Osteocyte (in vitro differentiated cells): ENCODE measurements at regions not wholly inside any gene's neighbourhood (a gene's known extent, or its start where the extent isn't known, plus 50 kb on each side); places are given as distances from the start of the nearest gene placed in this dataset.
A peak's percentile ranks its signal among the peaks of the same experiment; 100 is the strongest.

Experiments used
- DNase-seq: peaks from one replicate; pipeline ENCODE4 v3.0.0; 2021; ENCODE audit warnings: mixed read lengths; ENCODE audit not compliant: unreplicated experiment; ENCODE audit errors: extremely low spot score
- H3K27ac Mint-ChIP-seq: one replicate; pipeline ENCODE4 v1.8.0; 2021; ENCODE audit warnings: mild to moderate bottlenecking, mixed read lengths; ENCODE audit not compliant: unreplicated experiment
- H3K27me3 Mint-ChIP-seq: one replicate; pipeline ENCODE4 v1.8.0; 2021; ENCODE audit warnings: mixed read lengths; ENCODE audit not compliant: unreplicated experiment
- H3K36me3 Mint-ChIP-seq: one replicate; pipeline ENCODE4 v1.8.0; 2021; ENCODE audit warnings: mixed read lengths; ENCODE audit not compliant: unreplicated experiment
- H3K4me1 Mint-ChIP-seq: one replicate; pipeline ENCODE4 v1.8.0; 2021; ENCODE audit warnings: mixed read lengths; ENCODE audit not compliant: unreplicated experiment
- H3K4me3 Mint-ChIP-seq: one replicate; pipeline ENCODE4 v1.8.0; 2021; ENCODE audit warnings: mild to moderate bottlenecking, moderate library complexity, mixed read lengths; ENCODE audit not compliant: unreplicated experiment
- H3K9me3 Mint-ChIP-seq: one replicate; pipeline ENCODE4 v1.8.0; 2021; ENCODE audit warnings: mixed read lengths; ENCODE audit not compliant: unreplicated experiment
- TF ChIP-seq, protein P1 (sequence below): fragments of 200-600 bp; sonication (generic); IDR thresholded peaks from 2 replicates; pipeline ENCODE4 v1.5.0; 2021; ENCODE audit warnings: antibody characterized with exemption, mild to moderate bottlenecking, moderate library complexity

DNA sequence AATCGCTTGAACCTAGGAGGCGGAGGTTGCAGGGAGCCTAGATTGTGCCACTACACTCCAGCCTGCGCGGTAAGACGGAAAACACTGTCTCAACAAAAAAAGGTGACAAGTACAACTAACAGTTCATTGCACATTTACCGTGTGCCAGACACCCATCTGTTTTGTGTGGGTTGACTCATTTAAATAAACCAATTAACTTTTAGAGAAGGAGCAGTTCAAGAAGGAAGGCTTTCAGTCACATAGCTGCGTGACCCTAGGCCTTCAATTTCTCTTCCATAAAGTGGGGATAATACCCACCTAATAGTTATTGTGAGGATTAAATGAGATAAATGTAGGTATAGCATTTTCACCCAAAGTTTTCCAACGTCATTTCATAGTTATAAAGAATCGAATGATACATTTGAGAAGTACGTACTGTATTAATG is 52.3 kb upstream of the KDM7A start:
- no peaks in the 10 kb centered on the region for H3K9me3 Mint-ChIP-seq
- TF ChIP-seq, protein P1, sequence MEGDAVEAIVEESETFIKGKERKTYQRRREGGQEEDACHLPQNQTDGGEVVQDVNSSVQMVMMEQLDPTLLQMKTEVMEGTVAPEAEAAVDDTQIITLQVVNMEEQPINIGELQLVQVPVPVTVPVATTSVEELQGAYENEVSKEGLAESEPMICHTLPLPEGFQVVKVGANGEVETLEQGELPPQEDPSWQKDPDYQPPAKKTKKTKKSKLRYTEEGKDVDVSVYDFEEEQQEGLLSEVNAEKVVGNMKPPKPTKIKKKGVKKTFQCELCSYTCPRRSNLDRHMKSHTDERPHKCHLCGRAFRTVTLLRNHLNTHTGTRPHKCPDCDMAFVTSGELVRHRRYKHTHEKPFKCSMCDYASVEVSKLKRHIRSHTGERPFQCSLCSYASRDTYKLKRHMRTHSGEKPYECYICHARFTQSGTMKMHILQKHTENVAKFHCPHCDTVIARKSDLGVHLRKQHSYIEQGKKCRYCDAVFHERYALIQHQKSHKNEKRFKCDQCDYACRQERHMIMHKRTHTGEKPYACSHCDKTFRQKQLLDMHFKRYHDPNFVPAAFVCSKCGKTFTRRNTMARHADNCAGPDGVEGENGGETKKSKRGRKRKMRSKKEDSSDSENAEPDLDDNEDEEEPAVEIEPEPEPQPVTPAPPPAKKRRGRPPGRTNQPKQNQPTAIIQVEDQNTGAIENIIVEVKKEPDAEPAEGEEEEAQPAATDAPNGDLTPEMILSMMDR = no peak
- H3K4me1 Mint-ChIP-seq = peaks cover 19% of the 10 kb centered on the region
- DNase-seq = no peak
- H3K27me3 Mint-ChIP-seq = peaks cover 29% of the 10 kb centered on the region
- no peak overlapping the region for H3K27ac Mint-ChIP-seq
- no peaks in the 10 kb centered on the region for H3K36me3 Mint-ChIP-seq
- peak overlapping the region; percentile 46 for H3K4me3 Mint-ChIP-seq
